ENCODE measurements at regions not wholly inside any gene's neighbourhood (a gene's known extent, or its start where the extent isn't known, plus 50 kb on each side); places are given as distances from the start of the nearest gene placed in this dataset.

GRCh38 chr2:199583676-199584075, 125.9 kb upstream of the SATB2 start (continued):
- no peak for TF ChIP-seq ZNF707 (tag by site-specific recombination; IDR thresholded peaks at IDR 0.05)
- TF ChIP-seq ZNF600 (tag by site-specific recombination; IDR thresholded peaks at IDR 0.05), result no peak
- no peak for TF ChIP-seq ZNF701 (tag by site-specific recombination; IDR thresholded peaks at IDR 0.05)
- TF ChIP-seq GLIS1 (tag by site-specific recombination; IDR thresholded peaks at IDR 0.05), result no peak
- no peak for TF ChIP-seq ZNF704 (tag by site-specific recombination; IDR thresholded peaks at IDR 0.05)
- no peak for TF ChIP-seq ZNF2 (tag by site-specific recombination; IDR thresholded peaks at IDR 0.05)
- TF ChIP-seq SP7 (tag by site-specific recombination; IDR thresholded peaks at IDR 0.05), result peak; percentile 52
- no peak for TF ChIP-seq ZNF112 (tag by site-specific recombination; IDR thresholded peaks at IDR 0.05)
- no peak for TF ChIP-seq ZNF48 (tag by site-specific recombination; IDR thresholded peaks at IDR 0.05)
- no peak for TF ChIP-seq ZNF148 (tag by site-specific recombination; IDR thresholded peaks at IDR 0.05; ENCODE audit: borderline replicate concordance)
- no peak for TF ChIP-seq ZBTB44 (tag by site-specific recombination; IDR thresholded peaks at IDR 0.05)
- 0 out of 2 replicates have a peak, but pooled peaks have one; percentile 32 for TF ChIP-seq SCRT2 (tag by site-specific recombination; IDR thresholded peaks at IDR 0.05)
- 0 out of 2 replicates have a peak, but pooled peaks have one; percentile 21 for TF ChIP-seq ZNF596 (tag by site-specific recombination; IDR thresholded peaks at IDR 0.05)
- TF ChIP-seq ZFP37 (tag by site-specific recombination; IDR thresholded peaks at IDR 0.05), result no peak
- TF ChIP-seq ZSCAN23 (tag by site-specific recombination; IDR thresholded peaks at IDR 0.05), result no peak
- no peak for TF ChIP-seq ZNF121 (tag by site-specific recombination; IDR thresholded peaks at IDR 0.05)
- TF ChIP-seq ZNF561 (tag by site-specific recombination; IDR thresholded peaks at IDR 0.05; ENCODE audit: borderline replicate concordance), result 0 out of 2 replicates have a peak, but pooled peaks have one; percentile 63
- no peak for TF ChIP-seq ZNF426 (tag by site-specific recombination; IDR thresholded peaks at IDR 0.05)
- TF ChIP-seq BCL11A (tag by site-specific recombination; IDR thresholded peaks at IDR 0.05; ENCODE audit: low read depth), result no peak
- TF ChIP-seq KLF1 (tag by site-specific recombination; IDR thresholded peaks at IDR 0.05), result no peak
- TF ChIP-seq ZNF223 (tag by site-specific recombination; IDR thresholded peaks at IDR 0.05), result no peak
- TF ChIP-seq ZNF654 (tag by site-specific recombination; IDR thresholded peaks at IDR 0.05; ENCODE audit: low read depth), result no peak
- no peak for TF ChIP-seq AEBP2 (tag by site-specific recombination; IDR thresholded peaks at IDR 0.05; ENCODE audit: borderline replicate concordance)
- TF ChIP-seq SCRT1 (tag by site-specific recombination; IDR thresholded peaks at IDR 0.05; ENCODE audit: borderline replicate concordance), result peak; percentile 69; the same call in 1 of the 2 replicates
- TF ChIP-seq PRDM4 (tag by site-specific recombination; IDR thresholded peaks at IDR 0.05), result 0 out of 2 replicates have a peak, but pooled peaks have one; percentile 32
- no peak for TF ChIP-seq CTCF (tag by site-specific recombination; IDR thresholded peaks at IDR 0.05)

Data from HEK293 (cell line).